Activated T-cell treated with anti-CD3 and anti-CD28 coated beads for 24 hours (primary cell): ENCODE measurements at regions not wholly inside any gene's neighbourhood (a gene's known extent, or its start where the extent isn't known, plus 50 kb on each side); places are given as distances from the start of the nearest gene placed in this dataset.

Experiments used
- DNase-seq: peaks from one replicate; pipeline ENCODE4 v3.0.0-alpha.2; 2020; ENCODE audit warnings: low read depth

GRCh38 chr4:123747016-123747415 lies 350.4 kb downstream of the SPRY1 start:
- no peak for DNase-seq

- no peak for DNase-seq
Measured at GRCh38 chr4:123748806-123749205, 352.2 kb downstream of the SPRY1 start.

GRCh38 chr4:123749383-123749782 lies 352.8 kb downstream of the SPRY1 start:
- no peak for DNase-seq

GRCh38 chr4:123750044-123750443 lies 353.4 kb downstream of the SPRY1 start:
- no peak for DNase-seq

GRCh38 chr4:123755655-123756054 lies 359.1 kb downstream of the SPRY1 start:
- DNase-seq: no peak

GRCh38 chr4:123767806-123768205 lies 371.2 kb downstream of the SPRY1 start:
- DNase-seq: no peak

GRCh38 chr4:123770884-123771283 lies 374.3 kb downstream of the SPRY1 start:
- no peak for DNase-seq

- DNase-seq: no peak
Measured at GRCh38 chr4:123776267-123776666, 379.7 kb downstream of the SPRY1 start.

GRCh38 chr4:123777373-123777772 lies 380.8 kb downstream of the SPRY1 start:
- no peak for DNase-seq

GRCh38 chr4:123783151-123783790 lies 386.7 kb downstream of the SPRY1 start:
- DNase-seq: no peak

GRCh38 chr4:123783921-123784320 lies 387.3 kb downstream of the SPRY1 start:
- no peak for DNase-seq

- DNase-seq: no peak
Measured at GRCh38 chr4:123784626-123785025, 388.0 kb downstream of the SPRY1 start.

GRCh38 chr4:123785538-123785937 lies 388.9 kb downstream of the SPRY1 start:
- no peak for DNase-seq

GRCh38 chr4:123786163-123786915 lies 389.7 kb downstream of the SPRY1 start:
- DNase-seq: no peak

- no peak for DNase-seq
Measured at GRCh38 chr4:123786920-123787319, 390.3 kb downstream of the SPRY1 start.

GRCh38 chr4:123787512-123788080 lies 391.0 kb downstream of the SPRY1 start:
- DNase-seq: no peak

- DNase-seq: no peak
Measured at GRCh38 chr4:123788577-123788976, 392.0 kb downstream of the SPRY1 start.

- DNase-seq: no peak
Measured at GRCh38 chr4:123790681-123791080, 394.1 kb downstream of the SPRY1 start.

- DNase-seq: no peak
Measured at GRCh38 chr4:123802082-123802645, 405.6 kb downstream of the SPRY1 start.

- DNase-seq: no peak
Measured at GRCh38 chr4:123802933-123803332, 406.3 kb downstream of the SPRY1 start.

- no peak for DNase-seq
Measured at GRCh38 chr4:123804196-123804721, 407.7 kb downstream of the SPRY1 start.

- no peak for DNase-seq
Measured at GRCh38 chr4:123806056-123806455, 409.5 kb downstream of the SPRY1 start.

GRCh38 chr4:123807187-123807586 lies 410.6 kb downstream of the SPRY1 start:
- no peak for DNase-seq
